A673 (cell line): ENCODE measurements at regions not wholly inside any gene's neighbourhood (a gene's known extent, or its start where the extent isn't known, plus 50 kb on each side); places are given as distances from the start of the nearest gene placed in this dataset.

Source experiments
- BruUV-seq: library from RNA; stranded (reverse); fragments of 400-500 nt; replicated peaks from 2 replicates; lab custom pipeline; 2021; lab: Mats Ljungman, UMichigan
- CTCF ChIA-PET: fragments of 300-600 bp; sonication (Branson Sonifier 250); formaldehyde crosslinking; loops from one replicate; lab custom pipeline; 2022; ENCODE audit warnings: antibody characterized with exemption; lab: Charles Lee
- POLR2A ChIA-PET: fragments of 300-600 bp; sonication (Branson Sonifier 250); formaldehyde crosslinking; loops from one replicate; lab custom pipeline; 2022; ENCODE audit warnings: antibody characterized with exemption; ENCODE audit not compliant: low non-redundant PET; lab: Charles Lee
- DNase-seq: peaks from one replicate; pipeline ENCODE4 v3.0.0-alpha.2; 2015; ENCODE audit warnings: low spot score
- H3K27ac ChIP-seq: fragments of 200-600 bp; sonication (generic); 2 replicates; pipeline ENCODE4 v1.5.1; 2016; ENCODE audit warnings: mixed run types, low read depth, mild to moderate bottlenecking, mixed read lengths, antibody characterized with exemption, low read length; ENCODE audit not compliant: poor library complexity, severe bottlenecking
- H3K27me3 ChIP-seq: fragments of 200-600 bp; sonication (generic); replicated peaks from 2 replicates; pipeline ENCODE4 v1.6.1; 2017; ENCODE audit warnings: mixed run types, low read depth, mild to moderate bottlenecking, mixed read lengths, antibody characterized with exemption, low read length; ENCODE audit not compliant: insufficient read depth, poor library complexity
- H3K36me3 ChIP-seq: fragments of 200-600 bp; sonication (generic); 2 replicates; pipeline ENCODE4 v1.6.1; 2016; ENCODE audit warnings: mixed run types, mild to moderate bottlenecking, mixed read lengths, antibody characterized with exemption, low read length; ENCODE audit not compliant: insufficient read depth, poor library complexity, severe bottlenecking
- H3K4me1 ChIP-seq: fragments of 200-600 bp; sonication (generic); 2 replicates; pipeline ENCODE4 v1.6.1; 2017; ENCODE audit warnings: mixed run types, mild to moderate bottlenecking, mixed read lengths, antibody characterized with exemption, low read length; ENCODE audit not compliant: insufficient read depth, poor library complexity, severe bottlenecking
- H3K4me3 ChIP-seq: fragments of 200-600 bp; sonication (generic); 2 replicates; pipeline ENCODE4 v1.5.1; 2016; ENCODE audit warnings: low read depth, mixed run types, mild to moderate bottlenecking, mixed read lengths, low read length; ENCODE audit not compliant: poor library complexity, severe bottlenecking
- H3K9me3 ChIP-seq: fragments of 200-600 bp; sonication (generic); 2 replicates; pipeline ENCODE4 v1.6.1; 2016; ENCODE audit warnings: mixed run types, low read depth, mild to moderate bottlenecking, mixed read lengths, antibody characterized with exemption, low read length; ENCODE audit not compliant: poor library complexity, severe bottlenecking
- CTCF ChIP-seq: fragments of 300-800, 200-600 bp; sonication (generic); conservative IDR thresholded peaks from 2 replicates; pipeline ENCODE4 v1.5.1; 2017; ENCODE audit warnings: low read depth, mild to moderate bottlenecking, antibody characterized with exemption, low read length, moderate library complexity, mixed read lengths
- EZH2 ChIP-seq: fragments of 200-600 bp; sonication (generic); IDR thresholded peaks from 2 replicates; pipeline ENCODE4 v1.6.1; 2017; ENCODE audit warnings: borderline replicate concordance, low read depth, mild to moderate bottlenecking, mixed read lengths, antibody characterized with exemption, low read length; ENCODE audit not compliant: poor library complexity, severe bottlenecking
- intact Hi-C: fragments of 100-400 bp; cut with micrococcal nuclease; formaldehyde crosslinking; loops from one replicate; pipeline ENCODE4 v1.10.0; 2022; ENCODE audit not compliant: unreplicated experiment

GRCh38 chr2:5519286-5519685, 172.9 kb upstream of the SOX11 start:
- no TSS peak for BruUV-seq
- ChIA-PET CTCF (no interaction called here), POLR2A (no interaction called here)
- Histone ChIP-seq H3K4me1 (no peaks in the 10 kb centered on the region), H3K4me3 (no peak overlapping the region), H3K9me3 (no peaks in the 10 kb centered on the region), H3K36me3 (no peaks in the 10 kb centered on the region), H3K27me3 (no peaks in the 10 kb centered on the region), H3K27ac (no peak overlapping the region)
- no peak for TF ChIP-seq CTCF
- no peak for TF ChIP-seq EZH2
- intact Hi-C loops: no loop called here
- DNase-seq: no peak

GRCh38 chr2:5520463-5520972, 171.7 kb upstream of the SOX11 start:
- Histone ChIP-seq H3K4me3 (no peak overlapping the region), H3K36me3 (no peaks in the 10 kb centered on the region), H3K27me3 (no peaks in the 10 kb centered on the region), H3K9me3 (no peaks in the 10 kb centered on the region), H3K4me1 (no peaks in the 10 kb centered on the region), H3K27ac (no peak overlapping the region)
- BruUV-seq: no TSS peak
- intact Hi-C loops: no loop called here
- TF ChIP-seq EZH2: no peak
- TF ChIP-seq CTCF: no peak
- DNase-seq: no peak
- CTCF ChIA-PET: no interaction called here
- POLR2A ChIA-PET: no interaction called here

- no peak overlapping the region for H3K27ac ChIP-seq
- H3K4me3 ChIP-seq: no peak overlapping the region
- ChIA-PET POLR2A (interaction anchor here (0.5 kb wide), 1 partner anchor 15 kb away, joined by 3 read pairs; no protein-coding TSS in a partner anchor), CTCF (no interaction called here)
- no TSS peak for BruUV-seq
- intact Hi-C loops: no loop called here
- H3K4me1 ChIP-seq: no peaks in the 10 kb centered on the region
- no peaks in the 10 kb centered on the region for H3K27me3 ChIP-seq
- TF ChIP-seq EZH2: no peak
- TF ChIP-seq CTCF: no peak
- H3K9me3 ChIP-seq: no peaks in the 10 kb centered on the region
- H3K36me3 ChIP-seq: no peaks in the 10 kb centered on the region
- no peak for DNase-seq
These were observed 170.7 kb upstream of the SOX11 start for GRCh38 chr2:5521461-5521860.
